GM21390 (cell line): ENCODE measurements at regions not wholly inside any gene's neighbourhood (a gene's known extent, or its start where the extent isn't known, plus 50 kb on each side); places are given as distances from the start of the nearest gene placed in this dataset.

ENCODE experiments used
- ATAC-seq: cut with Tn5 transposase; IDR thresholded peaks from one replicate; pipeline ENCODE4 v1.9.1; 2021; ENCODE audit not compliant: unreplicated experiment

- no peak for ATAC-seq
These were observed 193.9 kb downstream of the FIGN start for GRCh38 chr2:163541943-163542342.

- no peak for ATAC-seq
These were observed 194.3 kb downstream of the FIGN start for GRCh38 chr2:163541495-163541894.

GRCh38 chr2:163528640-163529217, 207.1 kb downstream of the FIGN start:
- no peak for ATAC-seq

GRCh38 chr2:163527381-163527780, 208.4 kb downstream of the FIGN start:
- ATAC-seq = no peak

- no peak for ATAC-seq
These were observed 217.0 kb downstream of the FIGN start for GRCh38 chr2:163518762-163519161.

- no peak for ATAC-seq
These were observed 220.0 kb downstream of the FIGN start for GRCh38 chr2:163515836-163516235.

- ATAC-seq = no peak
These were observed 230.5 kb downstream of the FIGN start for GRCh38 chr2:163505281-163505680.

GRCh38 chr2:163493359-163494298, 242.2 kb downstream of the FIGN start:
- ATAC-seq = no peak

- ATAC-seq = no peak
These were observed 244.0 kb downstream of the FIGN start for GRCh38 chr2:163491850-163492249.

- no peak for ATAC-seq
These were observed 245.5 kb downstream of the FIGN start for GRCh38 chr2:163490281-163490680.

- ATAC-seq = no peak
These were observed 254.3 kb downstream of the FIGN start for GRCh38 chr2:163481515-163481914.

GRCh38 chr2:163479599-163479998, 256.2 kb downstream of the FIGN start:
- no peak for ATAC-seq

- no peak for ATAC-seq
These were observed 260.0 kb downstream of the FIGN start for GRCh38 chr2:163475815-163476214.

- no peak for ATAC-seq
These were observed 260.9 kb downstream of the FIGN start for GRCh38 chr2:163474889-163475288.

- ATAC-seq = no peak
These were observed 261.5 kb downstream of the FIGN start for GRCh38 chr2:163474319-163474744.

- ATAC-seq = no peak
These were observed 263.9 kb downstream of the FIGN start for GRCh38 chr2:163471947-163472346.

GRCh38 chr2:163469561-163469962, 266.2 kb downstream of the FIGN start:
- no peak for ATAC-seq

- ATAC-seq = no peak
These were observed 268.6 kb downstream of the FIGN start for GRCh38 chr2:163467251-163467630.

- ATAC-seq = no peak
These were observed 269.2 kb downstream of the FIGN start for GRCh38 chr2:163466331-163467250.

GRCh38 chr2:163465440-163465839, 270.4 kb downstream of the FIGN start:
- no peak for ATAC-seq

GRCh38 chr2:163463411-163463810, 272.4 kb downstream of the FIGN start:
- ATAC-seq = no peak
